OCI-M1 (cell line): ENCODE measurements at regions not wholly inside any gene's neighbourhood (a gene's known extent, or its start where the extent isn't known, plus 50 kb on each side); places are given as distances from the start of the nearest gene placed in this dataset.

Experiments used
- DNase-seq: peaks from one replicate; lab custom pipeline; 2025; lab: John Stamatoyannopoulos, UW

GRCh38 chr3:124442463-124442862 is 287.8 kb upstream of the UMPS start:
- no peak for DNase-seq

- no peak for DNase-seq
Measured at GRCh38 chr3:124443446-124443845, 286.8 kb upstream of the UMPS start.

GRCh38 chr3:124444075-124444474 is 286.2 kb upstream of the UMPS start:
- no peak for DNase-seq

GRCh38 chr3:124444896-124445295 is 285.4 kb upstream of the UMPS start:
- no peak for DNase-seq

- DNase-seq = no peak
Measured at GRCh38 chr3:124447845-124448244, 282.4 kb upstream of the UMPS start.

- DNase-seq = no peak
Measured at GRCh38 chr3:124448954-124449353, 281.3 kb upstream of the UMPS start.

- DNase-seq = no peak
Measured at GRCh38 chr3:124450366-124450765, 279.9 kb upstream of the UMPS start.

- DNase-seq = no peak
Measured at GRCh38 chr3:124451630-124452317, 278.5 kb upstream of the UMPS start.

- DNase-seq = no peak
Measured at GRCh38 chr3:124453189-124453588, 277.1 kb upstream of the UMPS start.

- no peak for DNase-seq
Measured at GRCh38 chr3:124455891-124456290, 274.4 kb upstream of the UMPS start.

GRCh38 chr3:124456506-124456905 is 273.7 kb upstream of the UMPS start:
- DNase-seq = no peak

GRCh38 chr3:124459678-124460077 is 270.6 kb upstream of the UMPS start:
- DNase-seq = no peak

- DNase-seq = no peak
Measured at GRCh38 chr3:124461126-124461525, 269.1 kb upstream of the UMPS start.

- no peak for DNase-seq
Measured at GRCh38 chr3:124461838-124462632, 268.2 kb upstream of the UMPS start.

GRCh38 chr3:124463234-124463633 is 267.0 kb upstream of the UMPS start:
- DNase-seq = no peak

- peak; percentile 63 for DNase-seq
Measured at GRCh38 chr3:124467980-124468902, 262.0 kb upstream of the UMPS start.

- no peak for DNase-seq
Measured at GRCh38 chr3:124469555-124469954, 260.7 kb upstream of the UMPS start.

- DNase-seq = no peak
Measured at GRCh38 chr3:124478830-124479229, 251.4 kb upstream of the UMPS start.

- DNase-seq = no peak
Measured at GRCh38 chr3:124483915-124484470, 246.3 kb upstream of the UMPS start.

- no peak for DNase-seq
Measured at GRCh38 chr3:124486324-124486723, 243.9 kb upstream of the UMPS start.

GRCh38 chr3:124489506-124489905 is 240.7 kb upstream of the UMPS start:
- no peak for DNase-seq

GRCh38 chr3:124491098-124491497 is 239.2 kb upstream of the UMPS start:
- DNase-seq = no peak
